HepG2 (cell line): ENCODE measurements at regions not wholly inside any gene's neighbourhood (a gene's known extent, or its start where the extent isn't known, plus 50 kb on each side); places are given as distances from the start of the nearest gene placed in this dataset.

ENCODE experiments used
- ATAC-seq: fragments of 200-7000 bp; cut with Tn5 transposase; 3 replicates; pipeline ENCODE4 v1.9.1; 2020; ENCODE audit warnings: mild to moderate bottlenecking, moderate library complexity
- BruUV-seq: library from RNA; stranded (reverse); fragments of 400-500 nt; replicated peaks from 2 replicates; lab custom pipeline; 2021; lab: Mats Ljungman, UMichigan
- CTCF ChIA-PET: fragments of 300-600 bp; formaldehyde crosslinking; extraction: SDS; loops from one replicate; lab custom pipeline; 2021; ENCODE audit warnings: low total read pairs, inconsistent platforms, low intra/inter-chr PET ratio; lab: Yijun Ruan, JAX
- POLR2A ChIA-PET: fragments of 350-600 bp; sonication (Branson Sonifier 250); formaldehyde crosslinking; loops from one replicate; lab custom pipeline; 2020; ENCODE audit warnings: antibody characterized with exemption, inconsistent platforms; lab: Yijun Ruan, JAX
- DNase-seq: peaks from one replicate; pipeline ENCODE4 v3.0.0-alpha.2; 2015; ENCODE audit warnings: low spot score
- FAIRE-seq: peaks from 3 replicates; lab custom pipeline; 2011; peaks lifted over from hg19 to GRCh38; lab: Jason Lieb, UNC
- H2AFZ ChIP-seq: one replicate; pipeline ENCODE4 v1.6.1; 2011; ENCODE audit warnings: low read length, inconsistent platforms
- H3K27ac ChIP-seq: fragments of 300-600 bp; 3 replicates; pipeline ENCODE4 v1.8.0; 2011; ENCODE audit warnings: mixed run types, mild to moderate bottlenecking, mixed read lengths, low read length, inconsistent platforms; ENCODE audit not compliant: insufficient read depth; ENCODE audit errors: extremely low read length
- H3K27me3 ChIP-seq, 2 experiments: fragments of 200-600 bp in 1 of 2; 2 replicates in 1 of 2; 3 replicates in 1 of 2; pipeline versions ENCODE4 v1.6.0 to v1.8.0; 2011; ENCODE audit warnings: low read length in 2 of 2, mild to moderate bottlenecking in 2 of 2, moderate library complexity in 2 of 2, inconsistent platforms in 1 of 2; ENCODE audit not compliant: insufficient read depth in 2 of 2, control insufficient read depth in 1 of 2
- H3K36me3 ChIP-seq, 2 experiments: fragments of 200-600 bp in 1 of 2; replicated peaks in 1 of 2; 2 replicates in 1 of 2; 3 replicates in 1 of 2; pipeline versions ENCODE4 v1.5.1 to v1.8.0; 2011; ENCODE audit warnings: low read length in 2 of 2, inconsistent platforms in 1 of 2; ENCODE audit not compliant: insufficient read depth in 2 of 2, control insufficient read depth in 1 of 2
- H3K4me1 ChIP-seq: 2 replicates; pipeline ENCODE4 v1.5.1; 2012; ENCODE audit warnings: low read length, inconsistent platforms; ENCODE audit not compliant: insufficient read depth
- H3K4me2 ChIP-seq: 2 replicates; pipeline ENCODE4 v1.6.0; 2011; ENCODE audit warnings: low read depth, low read length, inconsistent platforms
- H3K4me3 ChIP-seq, 3 experiments: fragments of 200-600 bp in 1 of 3; sonication (generic), shearing (Covaris generic) in 1 of 3; replicated peaks in 1 of 3; 2 replicates each; pipeline ENCODE4 v1.5.1; 2011 to 2016; ENCODE audit warnings: low read length in 3 of 3, inconsistent platforms in 2 of 3, low read depth in 2 of 3, mild to moderate bottlenecking in 2 of 3, control low read depth in 1 of 3, mixed read lengths in 1 of 3; ENCODE audit not compliant: insufficient read depth in 1 of 3
- H3K79me2 ChIP-seq: one replicate; pipeline ENCODE4 v1.6.1; 2011; ENCODE audit warnings: low read length, inconsistent platforms; ENCODE audit not compliant: insufficient read depth
- H3K9ac ChIP-seq: 2 replicates; pipeline ENCODE4 v1.6.0; 2011; ENCODE audit warnings: mild to moderate bottlenecking, low read depth, low read length, inconsistent platforms; ENCODE audit not compliant: insufficient read depth
- H3K9me3 ChIP-seq: 2 replicates; pipeline ENCODE4 v1.5.1; 2012; ENCODE audit warnings: mild to moderate bottlenecking, low read length
- H4K20me1 ChIP-seq: 2 replicates; pipeline ENCODE4 v1.6.0; 2011; ENCODE audit warnings: inconsistent platforms, mild to moderate bottlenecking, low read length, moderate library complexity; ENCODE audit not compliant: insufficient read depth
- KDM6A ChIP-seq: IDR thresholded peaks from 2 replicates; pipeline ENCODE4 v1.6.1; 2016; ENCODE audit warnings: low read depth
- MTA3 ChIP-seq: sonication (generic); formaldehyde crosslinking; IDR thresholded peaks from 2 replicates; pipeline ENCODE4 v1.4.0; 2020; ENCODE audit warnings: missing genetic modification reagents
- RBFOX2 ChIP-seq: fragments of 200-400 bp; formaldehyde crosslinking; IDR thresholded peaks from 2 replicates; pipeline ENCODE4 v1.6.1; 2017; ENCODE audit warnings: low read depth, mild to moderate bottlenecking, low read length
- RCOR2 ChIP-seq: IDR thresholded peaks from 2 replicates; pipeline ENCODE4 v1.6.1; 2016; ENCODE audit warnings: missing biosample characterization, missing genetic modification reagents
- ZBTB49 ChIP-seq: sonication (generic); formaldehyde crosslinking; IDR thresholded peaks from 2 replicates; pipeline ENCODE4 v1.4.0; 2020; ENCODE audit warnings: missing genetic modification reagents, borderline replicate concordance
- ZKSCAN5 ChIP-seq: sonication (generic); formaldehyde crosslinking; IDR thresholded peaks from 2 replicates; pipeline ENCODE4 v1.5.1; 2020; ENCODE audit warnings: mild to moderate bottlenecking, missing genetic modification reagents
- ZNF263 ChIP-seq: sonication (generic); formaldehyde crosslinking; IDR thresholded peaks from 2 replicates; pipeline ENCODE4 v1.4.0; 2020; ENCODE audit warnings: missing genetic modification reagents
- ZNF276 ChIP-seq: sonication (generic); formaldehyde crosslinking; IDR thresholded peaks from 2 replicates; pipeline ENCODE4 v1.4.0; 2020; ENCODE audit warnings: mild to moderate bottlenecking, low read depth, missing genetic modification reagents
- ZNF652 ChIP-seq: IDR thresholded peaks from 2 replicates; pipeline ENCODE4 v1.6.1; 2016; ENCODE audit warnings: low read depth, borderline replicate concordance
- ZNF879 ChIP-seq: sonication (generic); formaldehyde crosslinking; IDR thresholded peaks from 2 replicates; pipeline ENCODE4 v1.8.1; 2023; ENCODE audit warnings: missing genetic modification reagents
- WGBS: methylation state at CpG from one replicate; pipeline ENCODE4 v1.1.6; 2017; ENCODE audit warnings: low lambda C conversion rate; 5-methylcytosine and 5-hydroxymethylcytosine counted together
- in situ Hi-C: cut with HindIII; loops from 2 replicates; pipeline ENCODE4 v1.10.0; 2017; ENCODE audit warnings: low pct_unique_long_range_greater_than_20kb; ENCODE audit not compliant: extremely low pct_ligation_motif_present
- intact Hi-C: fragments of 100-400 bp; cut with micrococcal nuclease; formaldehyde crosslinking; loops from one replicate; pipeline ENCODE4 v1.10.0; 2022; ENCODE audit not compliant: unreplicated experiment
- TF ChIP-seq, protein P1 (sequence below): sonication (generic); formaldehyde crosslinking; IDR thresholded peaks from 2 replicates; pipeline ENCODE4 v1.4.0; 2020; ENCODE audit warnings: missing genetic modification reagents, mild to moderate bottlenecking, borderline replicate concordance
- TF ChIP-seq, protein P2 (sequence below): sonication (generic); formaldehyde crosslinking; IDR thresholded peaks from 2 replicates; pipeline ENCODE4 v1.5.1; 2020; ENCODE audit warnings: missing genetic modification reagents, mild to moderate bottlenecking, borderline replicate concordance
- TF ChIP-seq, protein P3 (sequence below): sonication (generic); formaldehyde crosslinking; IDR thresholded peaks from 2 replicates; pipeline ENCODE4 v1.4.0; 2020; ENCODE audit warnings: missing genetic modification reagents
- TF ChIP-seq, protein P4 (sequence below): sonication (generic); formaldehyde crosslinking; IDR thresholded peaks from 2 replicates; pipeline ENCODE4 v1.8.0; 2022; ENCODE audit warnings: mild to moderate bottlenecking, missing genetic modification reagents, moderate library complexity

- no peaks in the 10 kb centered on the region for H4K20me1 ChIP-seq
- no TSS peak for BruUV-seq
- no peaks in the 10 kb centered on the region for H3K4me1 ChIP-seq
- H3K36me3 ChIP-seq = no peaks in the 10 kb centered on the region
- H3K79me2 ChIP-seq = no peaks in the 10 kb centered on the region
- no peak overlapping the region for H3K4me3 ChIP-seq
- FAIRE-seq (no peak), ATAC-seq (no peak), DNase-seq (no peak)
- intact Hi-C loops (no loop called here), in situ Hi-C loops (no loop called here)
- ChIA-PET CTCF (no interaction called here), POLR2A (no interaction called here)
- H3K27me3 ChIP-seq = no peaks in the 10 kb centered on the region
- no peak overlapping the region for H3K27ac ChIP-seq
- H3K9ac ChIP-seq = no peak overlapping the region
- H3K4me2 ChIP-seq = no peak overlapping the region
- no peak overlapping the region for H2AFZ ChIP-seq
- no peak for TF ChIP-seq MTA3 (CRISPR knock-in tag)
- TF ChIP-seq ZNF276 = no peak
- TF ChIP-seq ZNF652 (CRISPR knock-in tag) = no peak
- TF ChIP-seq, protein P1, sequence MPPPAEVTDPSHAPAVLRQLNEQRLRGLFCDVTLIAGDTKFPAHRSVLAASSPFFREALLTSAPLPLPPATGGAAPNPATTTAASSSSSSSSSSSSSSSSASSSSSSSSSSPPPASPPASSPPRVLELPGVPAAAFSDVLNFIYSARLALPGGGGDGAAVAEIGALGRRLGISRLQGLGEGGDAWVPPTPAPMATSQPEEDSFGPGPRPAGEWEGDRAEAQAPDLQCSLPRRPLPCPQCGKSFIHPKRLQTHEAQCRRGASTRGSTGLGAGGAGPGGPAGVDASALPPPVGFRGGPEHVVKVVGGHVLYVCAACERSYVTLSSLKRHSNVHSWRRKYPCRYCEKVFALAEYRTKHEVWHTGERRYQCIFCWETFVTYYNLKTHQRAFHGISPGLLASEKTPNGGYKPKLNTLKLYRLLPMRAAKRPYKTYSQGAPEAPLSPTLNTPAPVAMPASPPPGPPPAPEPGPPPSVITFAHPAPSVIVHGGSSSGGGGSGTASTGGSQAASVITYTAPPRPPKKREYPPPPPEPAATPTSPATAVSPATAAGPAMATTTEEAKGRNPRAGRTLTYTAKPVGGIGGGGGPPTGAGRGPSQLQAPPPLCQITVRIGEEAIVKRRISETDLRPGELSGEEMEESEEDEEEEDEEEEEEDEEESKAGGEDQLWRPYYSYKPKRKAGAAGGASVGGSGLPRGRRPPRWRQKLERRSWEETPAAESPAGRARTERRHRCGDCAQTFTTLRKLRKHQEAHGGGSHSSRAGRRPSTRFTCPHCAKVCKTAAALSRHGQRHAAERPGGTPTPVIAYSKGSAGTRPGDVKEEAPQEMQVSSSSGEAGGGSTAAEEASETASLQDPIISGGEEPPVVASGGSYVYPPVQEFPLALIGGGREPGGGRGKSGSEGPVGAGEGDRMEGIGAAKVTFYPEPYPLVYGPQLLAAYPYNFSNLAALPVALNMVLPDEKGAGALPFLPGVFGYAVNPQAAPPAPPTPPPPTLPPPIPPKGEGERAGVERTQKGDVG (CRISPR knock-in tag) = no peak
- TF ChIP-seq, protein P2, sequence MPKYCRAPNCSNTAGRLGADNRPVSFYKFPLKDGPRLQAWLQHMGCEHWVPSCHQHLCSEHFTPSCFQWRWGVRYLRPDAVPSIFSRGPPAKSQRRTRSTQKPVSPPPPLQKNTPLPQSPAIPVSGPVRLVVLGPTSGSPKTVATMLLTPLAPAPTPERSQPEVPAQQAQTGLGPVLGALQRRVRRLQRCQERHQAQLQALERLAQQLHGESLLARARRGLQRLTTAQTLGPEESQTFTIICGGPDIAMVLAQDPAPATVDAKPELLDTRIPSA = no peak
- TF ChIP-seq KDM6A = no peak
- no peak for TF ChIP-seq ZNF879
- TF ChIP-seq, protein P3, sequence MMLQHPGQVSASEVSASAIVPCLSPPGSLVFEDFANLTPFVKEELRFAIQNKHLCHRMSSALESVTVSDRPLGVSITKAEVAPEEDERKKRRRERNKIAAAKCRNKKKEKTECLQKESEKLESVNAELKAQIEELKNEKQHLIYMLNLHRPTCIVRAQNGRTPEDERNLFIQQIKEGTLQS (CRISPR knock-in tag) = no peak
- TF ChIP-seq RBFOX2 = no peak
- no peak for TF ChIP-seq ZKSCAN5 (CRISPR knock-in tag)
- no peak for TF ChIP-seq ZBTB49 (CRISPR knock-in tag)
- TF ChIP-seq RCOR2 (CRISPR knock-in tag) = no peak
- TF ChIP-seq, protein P4, sequence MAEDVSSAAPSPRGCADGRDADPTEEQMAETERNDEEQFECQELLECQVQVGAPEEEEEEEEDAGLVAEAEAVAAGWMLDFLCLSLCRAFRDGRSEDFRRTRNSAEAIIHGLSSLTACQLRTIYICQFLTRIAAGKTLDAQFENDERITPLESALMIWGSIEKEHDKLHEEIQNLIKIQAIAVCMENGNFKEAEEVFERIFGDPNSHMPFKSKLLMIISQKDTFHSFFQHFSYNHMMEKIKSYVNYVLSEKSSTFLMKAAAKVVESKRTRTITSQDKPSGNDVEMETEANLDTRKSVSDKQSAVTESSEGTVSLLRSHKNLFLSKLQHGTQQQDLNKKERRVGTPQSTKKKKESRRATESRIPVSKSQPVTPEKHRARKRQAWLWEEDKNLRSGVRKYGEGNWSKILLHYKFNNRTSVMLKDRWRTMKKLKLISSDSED = no peak
- no peak for TF ChIP-seq ZNF263
- 3% methylated on average over 3 of the region's 3 CpGs for WGBS
- H3K9me3 ChIP-seq = no peaks in the 10 kb centered on the region
These were observed 344.2 kb downstream of the LPIN1 start for GRCh38 chr2:12090590-12090989.
